ENCODE measurements at regions not wholly inside any gene's neighbourhood (a gene's known extent, or its start where the extent isn't known, plus 50 kb on each side); places are given as distances from the start of the nearest gene placed in this dataset.

DNA sequence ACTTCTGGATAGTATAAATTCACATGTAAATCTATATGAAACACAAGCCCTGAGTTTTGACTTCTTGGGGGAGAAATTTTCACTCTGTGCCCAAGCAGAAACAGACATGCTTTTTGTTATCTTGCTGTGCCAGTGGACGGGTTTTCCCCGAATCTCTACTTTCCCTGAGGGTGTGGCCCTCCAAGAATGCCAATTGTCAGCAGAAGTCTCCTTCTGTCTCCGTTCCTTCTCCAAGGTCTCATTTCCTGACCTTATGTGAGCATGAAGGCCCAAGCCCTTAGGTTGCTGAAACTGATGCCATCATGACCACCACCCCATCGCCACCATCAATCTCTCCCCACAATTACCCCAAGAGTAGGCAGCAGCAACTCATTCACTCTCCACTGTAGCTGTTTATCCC is 253.8 kb downstream of the XXYLT1 start:
- no peak for DNase-seq

All from activated gamma-delta T cell (primary cell).